Esophagus muscularis mucosa (tissue), 4 donors: ENCODE measurements at regions not wholly inside any gene's neighbourhood (a gene's known extent, or its start where the extent isn't known, plus 50 kb on each side); places are given as distances from the start of the nearest gene placed in this dataset.

Experiments
- CTCF ChIP-seq, 3 experiments: fragments of 200-600 bp in 2 of 3; fragments of 450-650 bp in 1 of 3; sonication (generic) in 2 of 3; IDR thresholded peaks; one replicate each; pipeline ENCODE4 v1.5.1; 2017 to 2019; ENCODE audit warnings: antibody characterized with exemption in 3 of 3, mild to moderate bottlenecking in 2 of 3, moderate library complexity in 1 of 3
- EP300 ChIP-seq: sonication (generic); formaldehyde crosslinking; IDR thresholded peaks from one replicate; pipeline ENCODE4 v1.6.1; 2017; ENCODE audit warnings: antibody characterized with exemption
- POLR2A ChIP-seq: fragments of 450-650 bp; IDR thresholded peaks from one replicate; pipeline ENCODE4 v1.6.1; 2017; ENCODE audit warnings: antibody characterized with exemption, moderate library complexity, mild to moderate bottlenecking, low read depth
- POLR2AphosphoS5 ChIP-seq, 2 donors: sonication (generic); formaldehyde crosslinking; IDR thresholded peaks; one replicate each; pipeline ENCODE4 v1.6.1; 2017; ENCODE audit warnings: antibody characterized with exemption in 2 of 2

GRCh38 chr15:95347837-95348236 is 982.7 kb upstream of the NR2F2 start:
- TF ChIP-seq CTCF (IDR thresholded peaks at IDR 0.05), result no peak
- TF ChIP-seq POLR2AphosphoS5 (IDR thresholded peaks at IDR 0.05), result no peak
- no peak for TF ChIP-seq POLR2A
- no peak for TF ChIP-seq EP300
